OCI-LY3 (cell line): ENCODE measurements at regions not wholly inside any gene's neighbourhood (a gene's known extent, or its start where the extent isn't known, plus 50 kb on each side); places are given as distances from the start of the nearest gene placed in this dataset.

Source experiments
- EZH2phosphoT487 ChIP-seq: fragments of 200-600 bp; shearing (Covaris generic); IDR thresholded peaks from 2 replicates; pipeline ENCODE4 v1.6.1; 2018; ENCODE audit warnings: antibody characterized with exemption, mixed run types, low read depth
- TF ChIP-seq, protein P1 (sequence below): fragments of 200-600, 300-600 bp; sonication (generic); IDR thresholded peaks from 2 replicates; pipeline ENCODE4 v1.5.1; 2014; ENCODE audit warnings: antibody characterized with exemption, low read length, low read depth

DNA sequence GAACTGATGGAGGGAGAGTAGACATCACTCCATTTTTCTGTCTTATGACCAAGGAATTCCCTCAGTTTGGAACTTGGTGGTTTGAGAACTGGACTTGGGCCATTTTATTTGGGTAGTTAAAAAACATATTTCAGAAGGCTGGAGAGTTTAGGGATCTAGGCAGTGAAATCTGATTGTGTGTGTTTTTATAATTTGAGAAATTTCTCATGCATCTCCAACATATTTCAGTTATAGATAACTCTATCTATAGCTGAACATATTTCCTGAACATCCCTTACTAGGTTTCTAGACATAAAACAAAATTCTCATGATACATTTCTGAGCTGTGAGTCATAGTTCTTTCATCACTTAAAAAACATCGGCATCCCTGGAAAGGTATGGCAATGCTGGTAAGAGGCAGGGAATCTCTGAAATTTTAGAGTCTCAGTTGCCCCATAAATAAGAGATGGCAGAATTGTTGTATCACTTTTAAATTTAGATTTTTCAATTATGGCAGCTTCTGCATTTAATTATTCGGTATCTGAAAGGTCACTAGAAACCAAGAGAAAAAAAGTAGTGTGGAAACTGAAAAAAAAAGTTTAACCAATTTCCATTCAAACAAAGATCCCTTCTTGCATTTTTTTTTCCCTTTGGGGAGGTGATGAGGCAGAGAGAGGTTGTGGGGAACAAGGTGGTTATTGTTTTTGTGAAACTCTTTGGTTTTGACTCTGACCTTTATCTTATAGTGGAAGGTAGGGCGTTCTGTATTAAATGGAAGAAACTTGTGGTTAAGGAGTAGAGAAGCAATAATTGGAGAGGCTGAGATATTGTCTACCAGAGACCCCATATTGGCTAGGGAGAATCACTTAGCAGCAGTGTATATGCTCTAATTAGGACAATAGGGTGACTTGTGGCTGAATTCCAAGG, 102.9 kb downstream of the FASLG start:
- TF ChIP-seq, protein P1, sequence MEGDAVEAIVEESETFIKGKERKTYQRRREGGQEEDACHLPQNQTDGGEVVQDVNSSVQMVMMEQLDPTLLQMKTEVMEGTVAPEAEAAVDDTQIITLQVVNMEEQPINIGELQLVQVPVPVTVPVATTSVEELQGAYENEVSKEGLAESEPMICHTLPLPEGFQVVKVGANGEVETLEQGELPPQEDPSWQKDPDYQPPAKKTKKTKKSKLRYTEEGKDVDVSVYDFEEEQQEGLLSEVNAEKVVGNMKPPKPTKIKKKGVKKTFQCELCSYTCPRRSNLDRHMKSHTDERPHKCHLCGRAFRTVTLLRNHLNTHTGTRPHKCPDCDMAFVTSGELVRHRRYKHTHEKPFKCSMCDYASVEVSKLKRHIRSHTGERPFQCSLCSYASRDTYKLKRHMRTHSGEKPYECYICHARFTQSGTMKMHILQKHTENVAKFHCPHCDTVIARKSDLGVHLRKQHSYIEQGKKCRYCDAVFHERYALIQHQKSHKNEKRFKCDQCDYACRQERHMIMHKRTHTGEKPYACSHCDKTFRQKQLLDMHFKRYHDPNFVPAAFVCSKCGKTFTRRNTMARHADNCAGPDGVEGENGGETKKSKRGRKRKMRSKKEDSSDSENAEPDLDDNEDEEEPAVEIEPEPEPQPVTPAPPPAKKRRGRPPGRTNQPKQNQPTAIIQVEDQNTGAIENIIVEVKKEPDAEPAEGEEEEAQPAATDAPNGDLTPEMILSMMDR = no peak
- TF ChIP-seq EZH2phosphoT487 = no peak
